Lung (tissue), 11 donors: ENCODE measurements at regions not wholly inside any gene's neighbourhood (a gene's known extent, or its start where the extent isn't known, plus 50 kb on each side); places are given as distances from the start of the nearest gene placed in this dataset.
"Not testable (repeated sequence)": the region's sequence is repeated elsewhere in the genome, so short reads cannot be mapped to it uniquely, and the experiment has no call there.

Experiments used
- ATAC-seq: fragments of 200-7000 bp; cut with Tn5 transposase; one replicate; pipeline ENCODE4 v1.9.1; 2020; ENCODE audit warnings: moderate number of reproducible peaks; ENCODE audit not compliant: insufficient read depth, low FRiP score
- DNase-seq, 3 donors: peaks; one replicate each; pipeline ENCODE4 v3.0.0-alpha.2; 2013 to 2017
- H3K27ac ChIP-seq, 2 donors: one replicate each; pipeline ENCODE4 v1.5.1; 2013; ENCODE audit warnings: mild to moderate bottlenecking in 2 of 2, moderate library complexity in 2 of 2, control low read depth in 1 of 2, inconsistent platforms in 1 of 2, low read depth in 1 of 2, low read length in 1 of 2
- H3K27me3 ChIP-seq, 3 donors: one replicate each; pipeline ENCODE4 v1.5.1; 2013; ENCODE audit warnings: low read length in 2 of 3; ENCODE audit not compliant: control insufficient read depth in 3 of 3, insufficient read depth in 3 of 3
- H3K36me3 ChIP-seq, 4 donors: one replicate each; pipeline ENCODE4 v1.5.1; 2013; ENCODE audit warnings: low read length in 4 of 4, mild to moderate bottlenecking in 1 of 4, moderate library complexity in 1 of 4; ENCODE audit not compliant: control insufficient read depth in 4 of 4, insufficient read depth in 4 of 4
- H3K4me1 ChIP-seq, 5 donors: one replicate each; pipeline ENCODE4 v1.5.1; 2013; ENCODE audit warnings: low read length in 5 of 5, mild to moderate bottlenecking in 2 of 5, moderate library complexity in 1 of 5; ENCODE audit not compliant: control insufficient read depth in 5 of 5, insufficient read depth in 5 of 5
- H3K4me3 ChIP-seq: one replicate; pipeline ENCODE4 v1.5.1; 2013; ENCODE audit warnings: mild to moderate bottlenecking, control low read depth, moderate library complexity
- H3K9ac ChIP-seq, 2 donors: one replicate each; pipeline ENCODE4 v1.5.1; 2013; ENCODE audit warnings: low read length in 2 of 2, control low read depth in 1 of 2; ENCODE audit not compliant: insufficient read depth in 1 of 2
- H3K9me3 ChIP-seq, 4 donors: one replicate each; pipeline ENCODE4 v1.5.1; 2013; ENCODE audit warnings: low read length in 3 of 4, mild to moderate bottlenecking in 1 of 4, moderate library complexity in 1 of 4; ENCODE audit not compliant: control insufficient read depth in 4 of 4, insufficient read depth in 3 of 4
- CTCF ChIP-seq: IDR thresholded peaks from 2 replicates; pipeline ENCODE4 v1.5.1; 2012; ENCODE audit warnings: mild to moderate bottlenecking; ENCODE audit errors: control extremely low read depth, extremely low read depth
- WGBS, 2 donors: extraction: QIAGEN DNeasy Blood & Tissue Kit; methylation state at CpG; one replicate each; pipeline ENCODE4 v1.1.7; 2013; 5-methylcytosine and 5-hydroxymethylcytosine counted together
- donor health status: control.
- donor health status: control.
- donor health status: Bipolar disorder and iron deficiency.
- donor health status: healthy.
- donor health status: DM: yes; HTN: yes; CAD: no.

- no peak overlapping the region for H3K27ac ChIP-seq
- no peak for TF ChIP-seq CTCF
- H3K36me3 ChIP-seq, result no peaks in the 10 kb centered on the region
- no peak overlapping the region for H3K4me3 ChIP-seq
- H3K9ac ChIP-seq, result no peak overlapping the region
- no peaks in the 10 kb centered on the region for H3K4me1 ChIP-seq
- H3K9me3 ChIP-seq, result no peaks in the 10 kb centered on the region
- ATAC-seq, result no peak
- H3K27me3 ChIP-seq, result no peaks in the 10 kb centered on the region
- no peak for DNase-seq
These were observed 409.4 kb upstream of the ADGRB3 start for GRCh38 chr6:68225729-68226128.

GRCh38 chr6:68211242-68211795, 423.8 kb upstream of the ADGRB3 start:
- no peak for TF ChIP-seq CTCF
- Histone ChIP-seq H3K9ac (no peak overlapping the region), H3K36me3 (no peaks in the 10 kb centered on the region), H3K4me1 (no peaks in the 10 kb centered on the region), H3K9me3 (no peaks in the 10 kb centered on the region), H3K4me3 (no peak overlapping the region), H3K27ac (no peak overlapping the region), H3K27me3 (no peaks in the 10 kb centered on the region)
- 62 to 84% methylated on average over 2 of the region's 2 CpGs for WGBS, 2 donors
- ATAC-seq (peak; percentile 47), DNase-seq (no peak)

- not testable (repeated sequence) for H3K36me3 ChIP-seq, H3K9me3 ChIP-seq, H3K9ac ChIP-seq, H3K27me3 ChIP-seq, ATAC-seq, H3K4me1 ChIP-seq, H3K4me3 ChIP-seq, DNase-seq, H3K27ac ChIP-seq
These were observed 427.5 kb upstream of the ADGRB3 start for GRCh38 chr6:68207612-68208011.

- Histone ChIP-seq H3K27ac (no peak overlapping the region), H3K27me3 (no peaks in the 10 kb centered on the region), H3K4me3 (no peak overlapping the region), H3K9me3 (peaks cover 0 to 6% (median 0%) of the 10 kb centered on the region in 4 donors), H3K9ac (no peak overlapping the region), H3K36me3 (no peaks in the 10 kb centered on the region), H3K4me1 (no peaks in the 10 kb centered on the region)
- ATAC-seq, result no peak
- DNase-seq, result no peak
- TF ChIP-seq CTCF, result no peak
These were observed 434.2 kb upstream of the ADGRB3 start for GRCh38 chr6:68200929-68201328.
